Panc1 (cell line): ENCODE measurements at regions not wholly inside any gene's neighbourhood (a gene's known extent, or its start where the extent isn't known, plus 50 kb on each side); places are given as distances from the start of the nearest gene placed in this dataset.

Experiments used
- ATAC-seq: fragments of 200-7000 bp; cut with Tn5 transposase; 2 replicates; pipeline ENCODE4 v1.9.1; 2020; ENCODE audit warnings: mild to moderate bottlenecking, moderate library complexity
- BruUV-seq: library from RNA; stranded (reverse); fragments of 400-500 nt; replicated peaks from 2 replicates; lab custom pipeline; 2021; lab: Mats Ljungman, UMichigan
- CTCF ChIA-PET: fragments of 300-600 bp; sonication (Branson Sonifier 250); formaldehyde crosslinking; loops from one replicate; lab custom pipeline; 2022; ENCODE audit warnings: antibody characterized with exemption; lab: Charles Lee
- POLR2A ChIA-PET: fragments of 300-600 bp; sonication (Branson Sonifier 250); formaldehyde crosslinking; loops from one replicate; lab custom pipeline; 2022; ENCODE audit warnings: antibody characterized with exemption; lab: Charles Lee
- DNase-seq: peaks from one replicate; pipeline ENCODE4 v3.0.0-alpha.2; 2010; ENCODE audit warnings: low read depth, low spot score
- H3K27ac ChIP-seq: 2 replicates; pipeline ENCODE4 v1.5.1; 2011; ENCODE audit warnings: mild to moderate bottlenecking, low read length, inconsistent platforms
- H3K27me3 ChIP-seq: fragments of 200-500 bp; sonication (Bioruptor generic); 2 replicates; pipeline ENCODE4 v1.6.0; 2014; ENCODE audit warnings: low read length, inconsistent platforms; ENCODE audit not compliant: control insufficient read depth, insufficient read depth
- H3K36me3 ChIP-seq: fragments of 200-500 bp; sonication (Bioruptor generic); 2 replicates; pipeline ENCODE4 v1.5.1; 2014; ENCODE audit warnings: inconsistent platforms, mild to moderate bottlenecking, low read length, moderate library complexity; ENCODE audit not compliant: control insufficient read depth, insufficient read depth
- H3K4me1 ChIP-seq: 2 replicates; pipeline ENCODE4 v1.5.1; 2011; ENCODE audit warnings: inconsistent platforms, mild to moderate bottlenecking, low read length, moderate library complexity; ENCODE audit not compliant: control insufficient read depth, insufficient read depth
- H3K4me3 ChIP-seq, 2 experiments: 2 replicates each; pipeline ENCODE4 v1.5.1; 2011 to 2012; ENCODE audit warnings: low read depth in 2 of 2, low read length in 2 of 2, mild to moderate bottlenecking in 2 of 2, inconsistent platforms in 1 of 2, moderate library complexity in 1 of 2
- H3K9me3 ChIP-seq: fragments of 200-500 bp; sonication (Bioruptor generic); 2 replicates; pipeline ENCODE4 v1.5.1; 2014; ENCODE audit warnings: low read depth, mild to moderate bottlenecking, inconsistent platforms, low read length, moderate library complexity; ENCODE audit not compliant: control insufficient read depth, insufficient read depth
- POLR2AphosphoS5 ChIP-seq: IDR thresholded peaks from 2 replicates; pipeline ENCODE4 v1.6.1; 2012; ENCODE audit warnings: mild to moderate bottlenecking, low read depth, low read length, moderate library complexity
- SIN3A ChIP-seq: IDR thresholded peaks from 2 replicates; pipeline ENCODE4 v1.6.1; 2012; ENCODE audit warnings: low read depth, mild to moderate bottlenecking, low read length, moderate library complexity, borderline replicate concordance; ENCODE audit not compliant: insufficient read depth
- TCF7L2 ChIP-seq: IDR thresholded peaks from 2 replicates; pipeline ENCODE4 v1.6.1; 2011; ENCODE audit warnings: mild to moderate bottlenecking, low read depth, low read length, inconsistent platforms
- in situ Hi-C: cut with HindIII; loops from 2 replicates; pipeline ENCODE4 v1.10.0; 2016; ENCODE audit warnings: low sequenced_read_pairs, low pct_unique_long_range_greater_than_20kb
- intact Hi-C: fragments of 100-400 bp; cut with micrococcal nuclease; formaldehyde crosslinking; loops from one replicate; pipeline ENCODE4 v1.10.0; 2022; ENCODE audit not compliant: unreplicated experiment
- TF ChIP-seq, protein P1 (sequence below): fragments of 450-650 bp; IDR thresholded peaks from 2 replicates; pipeline ENCODE4 v1.5.1; 2017; ENCODE audit warnings: mild to moderate bottlenecking
- TF ChIP-seq, protein P2 (sequence below), 2 experiments: IDR thresholded peaks; 2 replicates each; pipeline ENCODE4 v1.6.1; 2011 to 2012; ENCODE audit warnings: low read depth in 2 of 2, control low read depth in 1 of 2, low read length in 1 of 2, mild to moderate bottlenecking in 1 of 2, moderate library complexity in 1 of 2; ENCODE audit not compliant: insufficient read depth in 1 of 2

DNA sequence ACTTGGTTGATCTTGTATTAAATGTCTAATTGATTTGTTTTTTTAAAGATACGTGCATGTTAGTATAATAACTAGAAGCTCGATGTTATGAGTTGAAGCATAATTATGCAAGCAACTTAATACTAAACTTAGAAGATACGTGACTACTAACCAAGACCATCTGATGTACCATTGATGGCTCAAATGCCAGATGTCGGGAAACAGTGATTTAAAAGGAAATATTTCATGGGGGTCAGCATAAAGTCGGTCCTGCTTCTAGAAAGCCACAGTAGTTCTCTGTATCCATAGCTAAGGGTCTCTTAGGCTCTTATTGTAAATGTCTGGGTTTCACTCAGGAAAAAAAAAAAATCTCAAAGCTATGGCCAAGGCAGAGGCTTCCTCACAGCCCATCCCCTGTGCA, 61.2 kb upstream of the RBFOX1 start:
- Histone ChIP-seq H3K4me1 (no peaks in the 10 kb centered on the region), H3K9me3 (no peaks in the 10 kb centered on the region), H3K27me3 (peaks cover 2% of the 10 kb centered on the region), H3K27ac (no peak overlapping the region), H3K36me3 (no peaks in the 10 kb centered on the region), H3K4me3 (no peak overlapping the region)
- intact Hi-C loops (no loop called here), in situ Hi-C loops (no loop called here)
- CTCF ChIA-PET: interaction anchor here (0.6 kb wide), 1 partner anchor 344 kb away, joined by 4 read pairs; no protein-coding TSS in a partner anchor
- DNase-seq: no peak
- ATAC-seq: no peak
- TF ChIP-seq SIN3A: no peak
- TF ChIP-seq POLR2AphosphoS5: no peak
- TF ChIP-seq, protein P1, sequence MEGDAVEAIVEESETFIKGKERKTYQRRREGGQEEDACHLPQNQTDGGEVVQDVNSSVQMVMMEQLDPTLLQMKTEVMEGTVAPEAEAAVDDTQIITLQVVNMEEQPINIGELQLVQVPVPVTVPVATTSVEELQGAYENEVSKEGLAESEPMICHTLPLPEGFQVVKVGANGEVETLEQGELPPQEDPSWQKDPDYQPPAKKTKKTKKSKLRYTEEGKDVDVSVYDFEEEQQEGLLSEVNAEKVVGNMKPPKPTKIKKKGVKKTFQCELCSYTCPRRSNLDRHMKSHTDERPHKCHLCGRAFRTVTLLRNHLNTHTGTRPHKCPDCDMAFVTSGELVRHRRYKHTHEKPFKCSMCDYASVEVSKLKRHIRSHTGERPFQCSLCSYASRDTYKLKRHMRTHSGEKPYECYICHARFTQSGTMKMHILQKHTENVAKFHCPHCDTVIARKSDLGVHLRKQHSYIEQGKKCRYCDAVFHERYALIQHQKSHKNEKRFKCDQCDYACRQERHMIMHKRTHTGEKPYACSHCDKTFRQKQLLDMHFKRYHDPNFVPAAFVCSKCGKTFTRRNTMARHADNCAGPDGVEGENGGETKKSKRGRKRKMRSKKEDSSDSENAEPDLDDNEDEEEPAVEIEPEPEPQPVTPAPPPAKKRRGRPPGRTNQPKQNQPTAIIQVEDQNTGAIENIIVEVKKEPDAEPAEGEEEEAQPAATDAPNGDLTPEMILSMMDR: no peak
- TF ChIP-seq TCF7L2: no peak
- TF ChIP-seq, protein P2, sequence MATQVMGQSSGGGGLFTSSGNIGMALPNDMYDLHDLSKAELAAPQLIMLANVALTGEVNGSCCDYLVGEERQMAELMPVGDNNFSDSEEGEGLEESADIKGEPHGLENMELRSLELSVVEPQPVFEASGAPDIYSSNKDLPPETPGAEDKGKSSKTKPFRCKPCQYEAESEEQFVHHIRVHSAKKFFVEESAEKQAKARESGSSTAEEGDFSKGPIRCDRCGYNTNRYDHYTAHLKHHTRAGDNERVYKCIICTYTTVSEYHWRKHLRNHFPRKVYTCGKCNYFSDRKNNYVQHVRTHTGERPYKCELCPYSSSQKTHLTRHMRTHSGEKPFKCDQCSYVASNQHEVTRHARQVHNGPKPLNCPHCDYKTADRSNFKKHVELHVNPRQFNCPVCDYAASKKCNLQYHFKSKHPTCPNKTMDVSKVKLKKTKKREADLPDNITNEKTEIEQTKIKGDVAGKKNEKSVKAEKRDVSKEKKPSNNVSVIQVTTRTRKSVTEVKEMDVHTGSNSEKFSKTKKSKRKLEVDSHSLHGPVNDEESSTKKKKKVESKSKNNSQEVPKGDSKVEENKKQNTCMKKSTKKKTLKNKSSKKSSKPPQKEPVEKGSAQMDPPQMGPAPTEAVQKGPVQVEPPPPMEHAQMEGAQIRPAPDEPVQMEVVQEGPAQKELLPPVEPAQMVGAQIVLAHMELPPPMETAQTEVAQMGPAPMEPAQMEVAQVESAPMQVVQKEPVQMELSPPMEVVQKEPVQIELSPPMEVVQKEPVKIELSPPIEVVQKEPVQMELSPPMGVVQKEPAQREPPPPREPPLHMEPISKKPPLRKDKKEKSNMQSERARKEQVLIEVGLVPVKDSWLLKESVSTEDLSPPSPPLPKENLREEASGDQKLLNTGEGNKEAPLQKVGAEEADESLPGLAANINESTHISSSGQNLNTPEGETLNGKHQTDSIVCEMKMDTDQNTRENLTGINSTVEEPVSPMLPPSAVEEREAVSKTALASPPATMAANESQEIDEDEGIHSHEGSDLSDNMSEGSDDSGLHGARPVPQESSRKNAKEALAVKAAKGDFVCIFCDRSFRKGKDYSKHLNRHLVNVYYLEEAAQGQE (IDR thresholded peaks at IDR 0.05; ENCODE audit: insufficient read depth in 1 of 2, low read depth in 2 of 2, low read length in 1 of 2): no peak
- no TSS peak for BruUV-seq
- POLR2A ChIA-PET: no interaction called here

DNA sequence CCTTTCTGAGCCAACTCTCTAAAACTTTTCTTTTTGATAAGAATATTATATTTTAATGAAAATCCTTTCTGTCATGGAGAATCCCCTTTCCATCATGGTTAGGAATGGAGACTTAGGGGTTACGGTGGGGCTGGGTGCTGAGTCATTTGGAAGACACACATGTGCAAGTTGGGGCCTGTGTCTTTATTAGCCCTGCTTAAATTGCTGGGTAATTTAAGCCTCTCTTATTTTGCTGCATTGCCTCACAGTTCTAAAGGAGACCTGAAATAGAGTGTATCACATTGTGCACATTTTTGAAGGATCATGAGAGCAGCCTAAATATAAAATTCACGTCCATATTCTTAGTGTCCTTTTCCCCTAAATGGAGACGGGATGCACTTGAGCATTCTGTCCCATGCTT, 61.8 kb upstream of the RBFOX1 start:
- BruUV-seq: no TSS peak
- Histone ChIP-seq H3K36me3 (no peaks in the 10 kb centered on the region), H3K4me3 (no peak overlapping the region), H3K4me1 (no peaks in the 10 kb centered on the region), H3K27ac (no peak overlapping the region), H3K27me3 (peaks cover 2% of the 10 kb centered on the region), H3K9me3 (no peaks in the 10 kb centered on the region)
- intact Hi-C loops (no loop called here), in situ Hi-C loops (no loop called here)
- POLR2A ChIA-PET: no interaction called here
- no peak for DNase-seq
- CTCF ChIA-PET: no interaction called here
- no peak for TF ChIP-seq TCF7L2
- TF ChIP-seq SIN3A: no peak
- TF ChIP-seq POLR2AphosphoS5: no peak
- TF ChIP-seq, protein P1: no peak
- TF ChIP-seq, protein P2 (IDR thresholded peaks at IDR 0.05; ENCODE audit: insufficient read depth in 1 of 2, low read depth in 2 of 2, low read length in 1 of 2): no peak
- ATAC-seq: no peak
